ENCODE measurements at regions not wholly inside any gene's neighbourhood (a gene's known extent, or its start where the extent isn't known, plus 50 kb on each side); places are given as distances from the start of the nearest gene placed in this dataset.

- DNase-seq (ENCODE audit: low read depth) = no peak
These were observed 67.8 kb upstream of the FAM47B start for GRCh38 chrX:34874763-34875162.

- DNase-seq (ENCODE audit: low read depth) = peak; percentile 37
These were observed 67.4 kb upstream of the FAM47B start for GRCh38 chrX:34875204-34875603.

GRCh38 chrX:34877436-34877835, 65.2 kb upstream of the FAM47B start:
- no peak for DNase-seq (ENCODE audit: low read depth)

- DNase-seq (ENCODE audit: low read depth) = no peak
These were observed 63.2 kb upstream of the FAM47B start for GRCh38 chrX:34879346-34879745.

DNA sequence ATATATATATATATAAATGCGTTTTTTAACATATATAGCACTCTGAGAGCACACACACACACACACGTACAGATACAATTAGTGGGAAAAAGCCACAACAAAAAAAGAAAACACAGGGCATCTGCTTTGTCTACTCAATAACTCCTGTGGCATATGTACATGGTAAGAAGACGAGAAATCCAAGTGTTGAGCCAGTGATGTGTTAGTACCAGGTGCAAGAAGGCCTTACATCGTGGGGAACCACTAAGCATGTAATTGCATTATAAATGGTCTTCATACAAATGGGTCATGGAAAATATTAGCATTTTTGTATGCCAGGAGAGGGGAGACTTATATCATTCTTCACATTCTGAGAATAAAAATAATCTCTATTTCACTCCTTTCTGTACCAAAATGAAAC, 62.7 kb upstream of the FAM47B start:
- no peak for DNase-seq (ENCODE audit: low read depth)

DNA sequence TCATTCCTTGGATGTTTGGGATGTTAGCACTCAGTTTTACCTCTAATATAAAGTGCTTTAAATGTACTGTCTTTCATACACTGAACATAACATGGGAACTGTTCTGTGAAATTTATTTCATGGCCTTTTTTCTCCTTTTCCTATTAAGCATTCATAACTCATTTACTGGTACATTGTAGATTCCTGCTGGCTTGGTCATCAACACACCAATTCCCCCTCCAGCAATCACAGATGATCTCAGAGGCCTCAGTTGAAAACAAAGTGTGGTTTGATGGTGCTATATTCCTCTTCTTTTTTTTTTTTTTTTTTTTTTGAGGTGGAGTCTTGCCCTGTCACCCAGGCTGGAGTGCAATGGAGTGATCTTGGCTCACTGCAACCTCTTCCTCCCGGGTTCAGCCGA, 61.9 kb upstream of the FAM47B start:
- DNase-seq (ENCODE audit: low read depth) = no peak

- DNase-seq (ENCODE audit: low read depth) = no peak
These were observed 60.9 kb upstream of the FAM47B start for GRCh38 chrX:34881671-34882070.

DNA sequence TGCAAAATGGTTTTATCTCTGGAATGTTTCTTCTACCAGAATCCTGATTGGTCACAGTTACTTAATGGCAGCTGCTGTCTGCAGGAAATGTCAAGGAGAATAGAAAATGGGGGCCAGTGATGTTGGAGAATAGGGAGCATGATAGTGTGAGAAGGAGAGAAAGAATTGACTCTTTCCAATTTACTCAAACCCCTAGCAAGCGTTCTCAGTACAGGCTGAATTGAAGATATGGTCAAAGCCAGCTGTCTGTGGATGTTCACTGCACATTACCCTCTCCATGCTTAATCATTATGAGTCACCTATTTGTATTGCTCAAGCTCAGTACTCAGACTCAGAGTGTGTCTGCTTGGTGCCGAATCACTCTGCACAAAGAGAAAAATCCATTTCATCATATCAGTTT, 57.8 kb upstream of the FAM47B start:
- DNase-seq (ENCODE audit: low read depth) = peak; percentile 43

GRCh38 chrX:34886011-34886410, 56.6 kb upstream of the FAM47B start:
- no peak for DNase-seq (ENCODE audit: low read depth)

- no peak for DNase-seq (ENCODE audit: low read depth)
These were observed 51.2 kb upstream of the FAM47B start for GRCh38 chrX:34891391-34891790.

Measured in fibroblast of the conjunctiva (primary cell).